Hematopoietic multipotent progenitor cell treated with erythropoietin and hydrocortisone succinate and interleukin-3 and kit ligand, for 17 days (in vitro differentiated cells): ENCODE measurements at regions not wholly inside any gene's neighbourhood (a gene's known extent, or its start where the extent isn't known, plus 50 kb on each side); places are given as distances from the start of the nearest gene placed in this dataset.

Experiments used
- DNase-seq: peaks from one replicate; pipeline ENCODE4 v3.0.0-alpha.2; 2015; ENCODE audit warnings: low spot score

DNA sequence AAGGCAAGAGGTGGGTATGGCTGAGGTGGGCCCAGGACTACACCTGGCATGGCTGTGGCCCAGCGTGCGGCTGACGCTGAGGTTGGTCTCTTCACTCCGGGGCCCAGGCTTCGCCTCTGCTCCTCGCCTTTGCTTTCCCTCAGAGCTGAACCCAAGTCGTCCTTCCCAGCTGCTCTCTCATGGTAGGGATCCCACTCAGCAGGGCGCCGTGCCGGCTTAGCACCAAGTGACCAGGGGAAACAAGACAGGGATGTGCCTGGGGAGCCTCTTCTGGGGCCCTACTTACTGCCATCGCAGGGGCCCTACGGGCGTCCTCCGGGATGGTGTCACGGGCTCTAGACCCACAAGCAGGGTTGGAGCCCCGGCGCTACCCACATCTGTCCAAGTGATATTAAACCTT, 138.1 kb upstream of the ALKAL2 start:
- DNase-seq = no peak

DNA sequence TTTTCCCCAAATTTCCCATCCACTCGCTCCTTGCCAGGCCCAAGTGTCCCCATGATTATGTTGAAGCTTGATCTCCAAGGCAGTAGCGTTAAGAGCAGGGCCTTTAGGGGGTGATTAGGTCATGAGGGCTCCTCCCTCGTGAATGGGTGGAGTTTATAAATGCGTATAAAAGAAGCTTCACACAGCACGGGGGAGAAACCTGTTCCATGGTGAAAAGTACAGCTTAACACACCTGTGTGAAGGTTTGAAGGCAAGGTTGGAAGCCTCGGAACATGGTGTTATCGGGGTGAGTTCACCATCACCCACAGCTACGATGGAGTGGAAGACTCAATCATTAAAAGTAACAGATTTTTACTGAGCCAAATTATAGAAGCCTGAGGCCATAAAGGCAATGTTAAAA, 137.4 kb upstream of the ALKAL2 start:
- DNase-seq = no peak

DNA sequence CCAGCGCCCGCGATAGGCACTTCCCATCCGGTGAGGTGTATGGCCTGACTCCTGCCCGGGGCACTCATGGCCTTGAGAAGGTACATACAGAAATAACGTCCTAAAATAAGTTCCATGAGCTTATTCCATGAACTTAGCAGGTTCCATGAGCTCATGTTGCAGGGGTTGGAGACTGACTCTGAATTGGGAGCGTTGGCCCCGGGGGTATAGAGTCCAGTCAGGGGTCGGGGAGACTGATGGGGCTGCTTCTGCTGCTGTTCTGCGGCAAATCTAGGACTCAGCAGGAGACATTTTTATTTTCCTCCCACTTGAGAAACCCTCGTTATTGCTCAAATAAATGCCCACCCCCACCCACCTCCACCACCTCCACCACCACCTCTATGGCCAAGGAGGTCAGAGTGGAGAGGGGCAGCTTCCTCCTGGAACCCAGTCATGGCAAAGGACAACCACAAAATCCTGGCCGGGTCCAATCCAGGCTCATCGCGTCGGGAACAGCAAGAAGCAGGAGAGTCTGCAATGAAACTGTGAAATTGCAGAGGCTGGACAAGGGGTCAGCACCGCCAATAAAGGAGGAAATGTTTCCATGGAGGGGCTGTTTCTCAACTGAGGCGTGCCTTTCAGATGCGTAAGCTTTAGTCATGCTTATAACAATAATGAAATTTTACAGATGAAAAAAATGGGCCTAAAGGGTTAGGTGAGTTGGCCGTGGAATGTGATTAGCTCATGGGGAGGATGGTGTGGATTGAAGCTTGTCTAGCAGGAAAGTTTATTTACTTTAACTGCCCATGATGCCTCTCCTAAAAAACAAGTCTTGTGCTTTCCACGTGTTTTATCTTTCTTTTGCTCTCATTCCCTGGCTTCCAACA, 136.6 kb upstream of the ALKAL2 start:
- DNase-seq = no peak

DNA sequence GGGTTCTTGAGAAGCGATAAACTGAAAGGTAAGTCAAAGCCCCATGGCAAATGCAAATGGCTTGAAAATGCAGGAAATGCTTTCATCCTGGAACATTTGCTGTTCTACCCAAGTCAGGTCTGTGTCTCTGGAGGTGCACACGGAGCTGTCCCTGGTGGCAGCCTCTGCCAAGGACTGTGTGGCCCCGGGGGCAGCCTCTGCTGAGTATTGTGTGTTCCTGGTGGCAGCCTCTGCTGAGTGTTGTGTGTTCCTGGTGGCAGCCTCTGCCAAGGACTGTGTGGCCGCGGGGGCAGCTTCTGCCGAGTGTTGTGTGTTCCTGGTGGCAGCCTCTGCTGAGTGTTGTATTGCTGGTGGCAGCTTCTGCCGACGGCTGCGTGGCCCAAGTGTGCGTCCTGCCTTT, 135.6 kb upstream of the ALKAL2 start:
- no peak for DNase-seq

DNA sequence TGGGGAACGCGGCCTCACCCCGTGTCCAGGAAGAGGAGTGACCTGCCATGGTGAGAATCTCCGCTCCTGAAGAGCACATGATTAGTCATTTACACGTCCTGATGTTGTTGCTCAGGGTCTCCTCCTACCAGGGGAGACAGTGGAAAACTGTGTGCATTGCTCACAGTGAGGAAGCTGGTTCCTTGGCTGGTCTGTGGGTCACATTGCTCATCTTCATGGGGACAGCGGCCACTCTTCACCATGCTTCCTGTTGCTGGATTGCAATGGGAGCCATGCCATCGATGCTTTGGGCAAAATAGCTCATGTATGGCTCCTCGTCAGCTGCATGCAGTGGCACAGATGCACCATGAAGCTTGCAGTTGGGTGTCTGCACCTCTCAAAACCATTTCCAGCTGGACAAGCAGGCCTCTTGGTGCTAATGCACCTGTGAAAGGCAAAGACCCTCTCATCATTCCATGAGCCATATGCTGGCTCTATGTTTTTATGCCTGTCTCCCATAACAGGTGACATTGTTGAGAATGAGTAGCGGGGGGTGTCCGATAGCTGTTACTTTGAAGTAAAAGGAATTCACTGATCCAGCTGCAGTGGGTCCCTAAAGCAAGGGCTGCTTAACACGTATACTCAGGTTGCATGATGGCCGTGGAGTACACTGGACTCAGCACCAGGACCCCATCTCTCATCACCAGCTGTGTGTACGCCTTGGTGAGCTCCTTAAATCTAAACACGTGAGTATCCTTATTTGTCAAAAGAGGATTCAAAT, 135.0 kb upstream of the ALKAL2 start:
- no peak for DNase-seq

DNA sequence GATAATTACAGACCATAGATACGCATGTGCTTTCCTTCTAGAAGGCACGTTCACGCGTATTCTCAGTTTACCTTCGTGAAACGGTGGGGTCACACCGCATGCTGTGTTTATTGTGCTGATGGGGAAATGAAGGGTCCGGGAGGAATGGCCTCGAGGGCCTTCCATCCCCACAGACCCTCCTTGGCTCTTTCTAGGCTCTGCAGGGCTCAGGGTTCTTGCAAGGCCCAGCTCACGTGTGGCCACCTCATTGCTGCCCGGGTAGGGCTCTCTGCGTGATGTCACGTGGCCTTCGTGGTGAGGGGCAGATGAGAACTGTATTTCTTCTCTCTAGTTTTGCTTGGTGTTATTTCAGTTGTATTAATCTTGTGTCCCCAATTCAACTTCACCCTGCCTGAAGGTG, 133.5 kb upstream of the ALKAL2 start:
- no peak for DNase-seq

DNA sequence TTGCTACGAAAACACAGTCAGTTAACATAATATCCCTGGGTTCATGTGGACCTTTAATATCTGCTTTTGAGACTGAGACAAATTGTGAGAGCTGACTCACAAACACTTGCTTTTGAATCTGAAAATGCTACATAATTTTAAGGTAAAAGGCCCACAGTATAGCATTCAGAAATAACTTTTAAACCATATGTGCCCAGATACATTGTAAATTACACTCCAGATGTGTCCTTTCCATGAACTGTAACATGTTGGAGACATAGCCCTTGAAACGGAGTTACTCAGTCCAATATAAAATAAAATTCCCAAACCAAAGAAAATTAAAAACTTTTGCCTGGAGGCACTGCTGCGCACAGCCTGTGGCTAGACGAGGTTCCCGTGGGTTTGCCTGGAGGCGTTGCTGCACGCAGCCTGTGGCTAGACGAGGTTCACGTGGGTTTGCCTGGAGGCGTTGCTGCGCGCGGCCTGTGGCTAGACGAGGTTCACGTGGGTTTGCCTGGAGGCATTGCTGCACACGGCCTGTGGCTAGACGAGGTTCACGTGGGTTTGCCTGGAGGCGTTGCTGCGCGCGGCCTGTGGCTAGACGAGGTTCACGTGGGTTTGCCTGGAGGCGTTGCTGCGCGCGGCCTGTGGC, 131.9 kb upstream of the ALKAL2 start:
- DNase-seq = no peak

DNA sequence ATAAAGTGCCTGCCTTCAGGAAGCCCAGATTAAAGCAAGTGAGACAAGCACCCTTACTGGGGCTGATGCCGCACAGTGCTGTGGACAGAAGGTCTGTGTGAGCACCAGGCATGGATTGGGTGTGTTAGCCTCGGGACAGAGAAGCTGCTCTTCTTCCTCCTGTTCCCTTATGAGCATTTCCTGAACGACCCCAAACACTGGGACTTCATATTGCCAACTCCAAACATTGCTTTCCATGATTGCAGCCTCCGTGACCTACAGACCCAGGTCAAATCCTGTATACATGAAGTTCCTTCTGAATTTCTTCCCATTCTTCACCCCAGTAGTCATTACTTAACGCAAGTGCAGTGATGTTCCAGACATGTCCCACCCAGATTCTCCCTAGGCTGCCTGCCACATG, 129.8 kb upstream of the ALKAL2 start:
- no peak for DNase-seq

DNA sequence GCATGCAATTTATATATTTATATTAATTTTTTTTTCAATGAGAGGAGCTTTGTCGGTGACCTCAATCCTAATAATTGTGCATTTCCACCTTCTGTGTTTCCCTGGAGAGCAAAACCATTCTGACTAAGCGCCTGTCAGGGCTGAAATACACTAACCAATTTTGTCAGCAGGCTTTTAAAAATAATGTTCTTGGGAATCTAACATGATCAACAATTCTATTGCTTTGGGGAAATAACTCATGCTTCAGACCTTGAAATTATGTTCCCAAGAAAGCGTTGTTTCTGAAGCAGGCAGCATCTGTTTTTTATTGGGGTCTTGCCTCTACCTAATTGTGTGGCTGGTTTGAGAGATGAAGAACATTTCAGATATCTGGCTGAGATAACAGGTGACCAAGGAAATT, 129.1 kb upstream of the ALKAL2 start:
- no peak for DNase-seq

DNA sequence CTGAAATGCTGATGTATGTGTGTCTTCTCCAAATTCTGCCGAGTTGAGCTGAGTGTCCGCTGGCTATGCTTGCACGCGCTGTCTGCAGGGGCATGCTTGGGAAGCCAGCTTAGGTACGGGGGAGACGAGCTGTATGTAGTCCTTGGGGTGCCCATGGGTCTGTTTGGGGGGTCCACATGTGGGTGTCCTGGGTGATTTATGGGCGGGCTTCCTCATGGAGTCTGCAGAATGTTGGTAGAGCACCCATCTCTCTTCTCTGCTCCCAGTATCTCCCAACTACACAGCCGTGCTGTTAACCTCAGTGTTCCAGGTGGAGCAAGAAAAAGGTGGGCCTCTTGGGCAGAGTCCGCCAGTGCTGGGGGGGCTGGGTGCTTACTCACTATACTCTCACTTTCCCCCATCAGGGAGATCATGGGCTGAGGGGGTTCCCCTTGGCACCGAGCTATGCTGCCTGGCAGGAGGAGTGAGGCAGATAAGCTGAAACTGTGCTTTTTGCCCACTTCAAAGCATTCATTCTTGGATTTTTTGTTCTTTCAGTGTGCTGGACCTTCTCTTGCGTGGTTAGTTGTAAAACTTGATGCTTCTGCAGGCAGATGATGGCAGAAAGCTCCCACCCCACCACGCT, 128.2 kb upstream of the ALKAL2 start:
- DNase-seq = no peak

DNA sequence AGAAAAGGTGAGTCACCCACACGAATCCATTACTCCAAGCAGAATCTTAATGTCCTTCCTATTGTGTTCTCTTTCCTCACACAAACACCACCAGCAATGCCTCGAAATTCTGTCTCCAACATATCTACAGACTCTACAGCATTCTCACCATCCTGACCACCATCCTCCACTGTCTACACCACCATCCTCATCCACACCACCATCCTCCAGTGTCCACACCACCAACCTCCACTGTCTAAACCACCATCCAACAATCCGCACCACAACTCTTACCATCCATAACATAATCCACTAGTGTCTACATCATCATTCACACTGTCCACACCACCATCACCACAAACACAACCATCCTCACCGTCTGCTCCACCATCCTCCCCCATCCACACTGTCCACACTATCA, 121.6 kb upstream of the ALKAL2 start:
- DNase-seq = no peak

DNA sequence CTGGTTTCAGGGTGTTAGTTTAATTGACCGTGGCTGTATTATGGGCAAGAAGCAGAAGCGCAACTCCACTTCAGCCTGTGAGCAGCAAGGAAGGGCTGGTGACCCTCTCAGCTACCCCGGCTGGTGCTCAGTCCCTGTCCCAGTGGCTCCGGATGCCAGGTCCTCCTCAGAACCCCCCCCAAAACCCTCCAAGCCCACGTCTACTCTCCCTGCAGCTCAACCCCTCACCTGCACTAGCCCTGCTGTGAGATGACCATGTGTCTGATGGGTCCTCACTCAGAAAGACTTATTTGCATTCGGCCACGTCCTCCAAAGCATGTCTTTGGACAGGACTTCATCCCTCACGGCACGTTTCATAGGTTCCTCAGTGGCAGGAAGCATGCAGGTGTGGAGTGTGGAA, 119.7 kb upstream of the ALKAL2 start:
- no peak for DNase-seq

DNA sequence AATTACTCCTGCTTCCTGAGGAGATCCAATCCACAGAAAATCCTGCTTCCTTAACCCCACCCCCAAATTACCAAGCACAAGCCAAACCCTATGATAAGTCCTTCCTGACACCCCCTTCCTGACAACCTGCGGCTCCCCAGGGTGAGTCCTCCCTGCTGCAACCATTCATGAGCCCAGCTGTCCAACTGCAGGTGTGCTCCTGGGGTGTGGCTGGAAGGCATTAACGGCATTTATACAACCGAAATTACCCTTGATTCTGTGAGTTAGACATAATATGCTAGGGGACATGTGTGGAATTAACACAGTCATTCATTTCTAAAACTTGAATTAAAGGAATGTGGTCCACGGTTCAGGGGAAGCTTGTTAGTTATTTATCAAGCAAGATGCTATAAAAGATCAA, 119.0 kb upstream of the ALKAL2 start:
- DNase-seq = no peak

DNA sequence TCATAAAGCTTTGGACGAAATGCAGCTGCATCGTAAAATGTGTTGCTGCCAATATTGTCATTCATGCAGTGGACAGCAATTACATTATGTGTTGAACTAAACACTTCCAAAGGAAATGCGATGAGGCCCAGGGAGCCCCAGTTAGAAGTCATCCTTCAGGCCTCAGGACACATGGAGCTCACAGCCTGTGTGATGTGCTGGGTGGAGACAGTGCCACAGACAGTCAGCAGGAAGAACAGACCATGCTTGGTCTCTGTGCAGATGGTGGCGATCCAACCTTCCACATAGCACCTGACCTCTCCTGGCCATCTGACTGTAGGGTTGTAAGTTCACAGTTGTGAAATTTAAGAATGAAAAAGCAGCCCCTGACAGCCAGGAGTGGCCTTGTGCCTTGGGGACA, 118.3 kb upstream of the ALKAL2 start:
- no peak for DNase-seq

DNA sequence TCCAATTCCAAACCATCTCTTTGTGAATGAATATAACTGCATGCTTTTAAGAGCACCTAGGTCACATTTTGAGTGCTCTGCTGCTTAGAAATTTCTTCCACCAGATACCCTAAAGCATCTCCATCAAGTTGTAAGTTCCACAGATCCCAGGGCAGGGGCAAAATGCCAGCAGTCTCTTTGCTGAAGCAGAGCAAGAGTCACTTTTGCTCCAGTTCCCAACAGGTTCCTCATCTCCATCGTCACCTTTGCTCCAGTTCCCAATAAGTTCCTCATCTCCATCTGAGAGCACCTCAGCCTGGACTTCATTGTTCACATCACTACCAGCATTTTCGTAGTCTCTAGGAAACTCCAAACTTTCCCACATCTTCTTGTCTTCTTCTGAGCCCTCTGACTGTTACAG, 116.7 kb upstream of the ALKAL2 start:
- no peak for DNase-seq

DNA sequence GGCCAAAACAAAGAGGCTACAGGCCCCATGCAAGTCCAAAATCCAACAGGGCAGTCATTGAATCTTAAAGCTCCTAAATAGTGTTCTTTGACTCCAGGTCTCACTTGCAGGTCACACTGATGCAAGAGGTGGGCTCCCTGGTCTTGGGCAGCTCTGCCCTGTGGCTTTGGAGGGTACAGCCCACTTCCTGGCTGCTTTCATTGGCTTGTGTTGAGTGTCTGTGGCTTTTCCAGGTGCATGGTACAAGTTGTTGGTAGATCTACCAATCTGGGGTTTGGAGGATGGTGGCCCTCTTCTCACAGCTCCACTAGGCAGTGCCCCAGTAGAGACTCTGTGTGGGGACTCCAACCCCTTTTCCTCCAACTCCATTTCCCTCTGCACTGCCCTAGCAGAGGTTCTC, 115.8 kb upstream of the ALKAL2 start:
- no peak for DNase-seq

DNA sequence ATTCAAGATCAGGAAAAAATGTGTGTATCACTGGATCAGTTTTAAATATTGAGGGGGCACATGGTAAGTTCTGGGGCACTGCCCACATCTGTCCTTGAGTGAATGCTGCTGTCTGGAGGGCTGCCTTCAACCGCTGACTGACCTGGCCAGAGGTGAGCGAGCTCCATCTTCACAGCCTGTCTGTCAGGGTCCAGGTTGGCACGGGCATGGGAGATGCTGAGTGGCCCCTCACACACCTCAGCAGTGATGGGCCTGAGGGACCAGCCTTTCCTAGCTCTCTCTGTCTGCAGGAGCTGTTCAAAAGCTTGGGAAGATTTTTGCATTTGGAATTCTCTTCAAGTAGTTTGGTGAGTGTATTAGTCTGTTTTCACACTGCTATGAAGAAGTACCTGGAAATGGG, 114.8 kb upstream of the ALKAL2 start:
- DNase-seq = no peak

DNA sequence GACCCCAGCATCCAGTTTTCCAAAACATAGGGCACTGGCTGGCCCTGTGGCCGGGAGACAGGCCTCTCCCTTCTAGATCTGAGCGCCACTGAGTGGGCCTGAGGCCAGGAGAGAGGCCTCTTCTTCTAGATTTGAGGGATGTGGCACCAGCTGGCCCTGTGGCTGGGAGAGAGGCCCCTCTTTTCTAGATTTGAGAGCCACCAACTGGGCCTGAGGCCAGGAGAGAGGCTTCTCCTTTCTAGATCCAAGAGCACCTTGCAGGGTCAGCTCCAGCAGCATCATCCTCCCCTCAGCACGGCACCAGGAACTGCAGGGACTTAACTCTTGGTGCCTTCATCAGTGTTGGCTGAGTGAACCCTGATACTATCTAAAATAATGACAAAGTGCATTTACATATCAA, 114.3 kb upstream of the ALKAL2 start:
- DNase-seq = no peak

DNA sequence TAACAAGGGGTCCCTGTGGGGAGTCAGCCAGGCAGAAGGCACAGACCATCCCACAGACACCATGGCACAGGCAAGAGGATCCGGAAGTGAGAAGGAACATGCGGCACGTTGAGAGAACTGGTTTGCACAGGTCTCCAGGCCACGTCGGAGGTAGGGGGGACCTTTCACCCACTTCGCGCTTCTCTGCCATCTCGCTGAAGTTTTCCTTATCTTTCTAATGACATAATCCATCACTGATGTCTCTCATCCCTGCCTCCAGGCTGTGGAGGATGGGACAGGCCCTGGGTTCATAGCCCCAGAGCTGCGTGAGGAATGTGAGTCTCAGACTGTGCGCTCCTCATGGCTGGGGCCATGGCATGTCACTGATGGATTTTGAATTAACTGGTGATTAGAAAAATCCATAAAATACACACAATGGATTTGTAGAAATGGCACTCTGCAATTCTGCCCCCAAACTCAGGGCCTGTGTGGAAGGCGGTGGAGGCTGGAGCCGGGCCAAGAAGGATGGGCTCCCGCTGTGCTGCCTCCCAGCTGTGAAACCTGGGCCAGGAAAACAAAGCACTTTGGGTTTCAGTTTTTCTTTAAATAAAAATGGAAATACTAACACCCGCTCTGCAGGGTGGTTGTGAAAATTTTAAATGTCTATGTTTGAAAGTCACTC, 113.3 kb upstream of the ALKAL2 start:
- no peak for DNase-seq

DNA sequence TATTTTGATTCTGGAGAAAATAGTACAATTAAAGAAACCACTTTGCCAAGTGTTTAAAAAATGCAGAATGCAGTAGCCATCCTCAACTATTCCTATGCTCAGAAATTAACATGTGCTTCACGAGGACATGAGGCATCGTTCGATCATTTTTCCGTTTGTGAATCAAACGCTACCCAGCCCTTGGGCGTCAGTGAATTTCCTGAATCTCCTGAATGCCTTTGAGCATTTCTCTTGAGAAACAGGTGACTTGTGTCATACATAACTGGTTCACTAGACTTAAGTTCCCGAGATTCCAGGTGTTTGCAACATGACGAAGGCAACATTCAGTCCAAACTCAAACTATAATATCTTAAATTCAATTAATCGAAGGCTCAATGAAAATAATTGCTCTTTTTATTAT, 110.0 kb upstream of the ALKAL2 start:
- DNase-seq = no peak

DNA sequence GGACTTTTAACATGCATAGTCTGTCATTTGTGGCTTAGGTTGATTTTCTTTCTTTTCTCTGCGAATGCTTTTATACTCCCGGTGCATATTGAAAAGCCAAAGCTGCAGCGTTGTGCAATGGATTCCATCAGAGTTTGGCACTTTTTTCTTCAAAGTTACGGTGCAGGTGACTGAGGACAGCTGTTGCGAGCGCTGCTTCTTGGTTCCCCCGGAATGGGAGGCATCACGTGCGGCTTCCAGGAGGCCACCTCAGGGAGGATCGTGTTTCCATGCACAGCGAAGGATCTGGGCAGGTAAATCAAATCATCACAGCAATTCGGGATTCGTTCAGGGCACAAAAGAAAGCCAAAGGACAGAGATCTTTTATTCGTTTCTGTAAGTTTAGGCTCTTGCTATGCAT, 109.6 kb upstream of the ALKAL2 start:
- no peak for DNase-seq

DNA sequence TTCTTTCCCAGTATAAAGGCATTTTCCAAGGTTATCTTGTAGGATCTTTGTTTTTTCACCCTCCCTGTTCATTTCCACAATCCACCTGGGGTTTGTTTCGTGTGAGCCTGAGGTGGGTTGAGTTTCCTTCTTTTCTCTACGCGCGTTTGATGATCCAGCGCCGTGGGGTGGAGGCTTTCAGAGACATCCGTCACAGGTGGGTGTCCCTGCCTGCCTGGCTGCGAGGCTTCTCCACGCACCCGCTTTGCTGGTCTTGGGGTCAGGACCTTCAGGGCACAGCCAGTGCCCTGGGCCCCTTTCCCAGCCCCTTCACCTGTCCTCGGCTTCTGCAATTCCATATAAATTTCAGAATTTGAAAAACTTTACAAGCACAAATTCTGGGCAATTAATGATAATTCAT, 109.0 kb upstream of the ALKAL2 start:
- no peak for DNase-seq
